IMR-90 (cell line): ENCODE measurements at regions not wholly inside any gene's neighbourhood (a gene's known extent, or its start where the extent isn't known, plus 50 kb on each side); places are given as distances from the start of the nearest gene placed in this dataset.

Source experiments
- ATAC-seq: fragments of 200-7000 bp; cut with Tn5 transposase; 2 replicates; pipeline ENCODE4 v1.9.1; 2020; ENCODE audit warnings: low read depth, mild to moderate bottlenecking, moderate library complexity
- BruUV-seq: library from RNA; stranded (reverse); fragments of 400-500 nt; replicated peaks from 2 replicates; lab custom pipeline; 2021; lab: Mats Ljungman, UMichigan
- CTCF ChIA-PET: fragments of 300-600 bp; formaldehyde crosslinking; extraction: SDS; loops from one replicate; lab custom pipeline; 2021; ENCODE audit warnings: antibody characterized with exemption; lab: Yijun Ruan, JAX
- POLR2A ChIA-PET: fragments of 300-600 bp; sonication (Branson Sonifier 250); formaldehyde crosslinking; loops from one replicate; lab custom pipeline; 2022; ENCODE audit warnings: antibody characterized with exemption; ENCODE audit not compliant: unreplicated experiment; lab: Charles Lee
- DNase-seq: peaks from one replicate; pipeline ENCODE4 v3.0.0; 2013
- H2AFZ ChIP-seq: replicated peaks from 2 replicates; pipeline ENCODE3; 2013; ENCODE audit warnings: low read length, mild to moderate bottlenecking; ENCODE audit not compliant: poor library complexity
- H2AK5ac ChIP-seq: 2 replicates; pipeline ENCODE4 v1.6.1; 2013; ENCODE audit warnings: low read depth, low read length, inconsistent platforms
- H2AK9ac ChIP-seq: replicated peaks from 2 replicates; pipeline ENCODE3; 2013; ENCODE audit warnings: mild to moderate bottlenecking, low read depth, low read length, moderate library complexity; ENCODE audit not compliant: poor library complexity
- H2BK120ac ChIP-seq: 2 replicates; pipeline ENCODE4 v1.6.1; 2013; ENCODE audit warnings: low read depth, low read length, inconsistent platforms
- H2BK15ac ChIP-seq: 3 replicates; pipeline ENCODE4 v1.6.1; 2013; ENCODE audit warnings: low read depth, low read length, inconsistent platforms
- H2BK20ac ChIP-seq: 2 replicates; pipeline ENCODE4 v1.6.1; 2013; ENCODE audit warnings: low read depth, mild to moderate bottlenecking, inconsistent platforms, low read length, moderate library complexity
- H2BK5ac ChIP-seq: 2 replicates; pipeline ENCODE4 v1.6.1; 2013; ENCODE audit warnings: mild to moderate bottlenecking, low read depth, low read length, inconsistent platforms; ENCODE audit not compliant: poor library complexity, severe bottlenecking
- H3K14ac ChIP-seq: replicated peaks from 2 replicates; pipeline ENCODE4 v1.6.1; 2013; ENCODE audit warnings: low read depth, low read length, inconsistent platforms
- H3K18ac ChIP-seq: 2 replicates; pipeline ENCODE4 v1.6.1; 2013; ENCODE audit warnings: low read depth, low read length, control low read depth
- H3K23ac ChIP-seq: 2 replicates; pipeline ENCODE4 v1.6.1; 2013; ENCODE audit warnings: low read depth, low read length, inconsistent platforms
- H3K27ac ChIP-seq: 2 replicates; pipeline ENCODE4 v1.5.1; 2013; ENCODE audit warnings: mild to moderate bottlenecking, control low read depth, low read length; ENCODE audit not compliant: insufficient read depth
- H3K27me3 ChIP-seq: 2 replicates; pipeline ENCODE4 v1.6.1; 2013; ENCODE audit warnings: low read length; ENCODE audit not compliant: control insufficient read depth, insufficient read depth
- H3K36me3 ChIP-seq: 2 replicates; pipeline ENCODE4 v1.6.1; 2013; ENCODE audit warnings: low read length, mixed read lengths; ENCODE audit not compliant: control insufficient read depth, insufficient read depth
- H3K4ac ChIP-seq: 2 replicates; pipeline ENCODE4 v1.6.1; 2013; ENCODE audit warnings: low read depth, low read length, inconsistent platforms
- H3K4me1 ChIP-seq: 2 replicates; pipeline ENCODE4 v1.6.1; 2013; ENCODE audit warnings: low read length, mixed read lengths; ENCODE audit not compliant: control insufficient read depth, insufficient read depth
- H3K4me2 ChIP-seq: 2 replicates; pipeline ENCODE4 v1.6.1; 2013; ENCODE audit warnings: low read depth, mild to moderate bottlenecking, control low read depth, low read length, moderate library complexity
- H3K4me3 ChIP-seq: 2 replicates; pipeline ENCODE4 v1.5.1; 2013; ENCODE audit warnings: low read depth, mild to moderate bottlenecking, control low read depth, low read length, moderate library complexity; ENCODE audit not compliant: insufficient read depth
- H3K56ac ChIP-seq: 2 replicates; pipeline ENCODE4 v1.6.1; 2013; ENCODE audit warnings: low read length, inconsistent platforms; ENCODE audit not compliant: insufficient read depth; ENCODE audit errors: extremely low read depth
- H3K79me1 ChIP-seq, 2 experiments: 2 replicates each; pipeline ENCODE4 v1.6.1; 2013; ENCODE audit warnings: low read length in 2 of 2, inconsistent platforms in 1 of 2, low read depth in 1 of 2
- H3K9ac ChIP-seq: 2 replicates; pipeline ENCODE4 v1.6.1; 2013; ENCODE audit warnings: low read depth, low read length, control low read depth
- H3K9me1 ChIP-seq: 2 replicates; pipeline ENCODE4 v1.6.1; 2013; ENCODE audit warnings: low read length, inconsistent platforms; ENCODE audit not compliant: insufficient read depth
- H3K9me3 ChIP-seq: 2 replicates; pipeline ENCODE4 v1.6.1; 2013; ENCODE audit warnings: low read length; ENCODE audit not compliant: control insufficient read depth, insufficient read depth
- H4K20me1 ChIP-seq: 2 replicates; pipeline ENCODE4 v1.6.1; 2013; ENCODE audit warnings: low read length, inconsistent platforms; ENCODE audit not compliant: insufficient read depth
- H4K5ac ChIP-seq: 2 replicates; pipeline ENCODE4 v1.6.1; 2013; ENCODE audit warnings: mild to moderate bottlenecking, low read depth, low read length, control low read depth
- H4K8ac ChIP-seq, 2 experiments: 2 replicates each; pipeline ENCODE4 v1.6.1; 2013; ENCODE audit warnings: low read depth in 2 of 2, low read length in 2 of 2, control low read depth in 1 of 2, inconsistent platforms in 1 of 2
- H4K91ac ChIP-seq: 2 replicates; pipeline ENCODE4 v1.6.1; 2013; ENCODE audit warnings: low read depth, low read length, inconsistent platforms; ENCODE audit not compliant: insufficient read depth
- CHD1 ChIP-seq: IDR thresholded peaks from 2 replicates; pipeline ENCODE4 v1.6.1; 2012; ENCODE audit warnings: low read depth, low read length, improper control_type of control experiment
- POLR2A ChIP-seq: IDR thresholded peaks from 2 replicates; pipeline ENCODE4 v1.6.1; 2012; ENCODE audit warnings: mild to moderate bottlenecking, low read depth, low read length
- RFX5 ChIP-seq: IDR thresholded peaks from 2 replicates; pipeline ENCODE4 v1.8.0; 2012; ENCODE audit warnings: low read depth, mild to moderate bottlenecking, low read length, moderate library complexity
- WGBS, 2 experiments: methylation state at CpG; one replicate each; pipeline versions ENCODE4 v1.1.5 to v1.1.7; 2013; ENCODE audit warnings: missing lambda C conversion rate in 2 of 2; ENCODE audit not compliant: insufficient read length in 1 of 2; ENCODE audit errors: extremely low coverage in 2 of 2; 5-methylcytosine and 5-hydroxymethylcytosine counted together
- dilution Hi-C: fragments of 300-500 bp; cut with HindIII; formaldehyde crosslinking; loops from one replicate; pipeline ENCODE4 v1.14.3; 2018; ENCODE audit warnings: low sequenced_read_pairs; ENCODE audit not compliant: unreplicated experiment
- in situ Hi-C: fragments of 300-500 bp; cut with MboI; formaldehyde crosslinking; loops from 3 replicates; pipeline ENCODE4 v1.14.3; 2019; ENCODE audit warnings: low sequenced_read_pairs, inconsistent platforms, mixed read lengths
- intact Hi-C: fragments of 100-400 bp; cut with micrococcal nuclease; formaldehyde crosslinking; loops from 2 replicates; pipeline ENCODE4 v1.10.0; 2022

GRCh38 chr15:31537770-31538592 lies 211.3 kb downstream of the KLF13 start:
- Histone ChIP-seq H3K9ac (no peak overlapping the region), H3K9me1 (no peaks in the 10 kb centered on the region), H3K9me3 (no peaks in the 10 kb centered on the region), H4K5ac (no peak overlapping the region), H4K8ac (no peak overlapping the region), H3K14ac (no peak overlapping the region), H3K4me1 (no peaks in the 10 kb centered on the region), H2BK120ac (no peak overlapping the region), H3K79me1 (no peaks in the 10 kb centered on the region), H4K91ac (no peak overlapping the region), H3K4me2 (no peak overlapping the region), H2AK5ac (no peak overlapping the region), H4K20me1 (no peaks in the 10 kb centered on the region), H3K4me3 (no peak overlapping the region), H3K23ac (no peak overlapping the region), H2BK15ac (no peak overlapping the region), H3K27me3 (peaks cover 9% of the 10 kb centered on the region), H3K56ac (no peak overlapping the region), H2BK20ac (no peak overlapping the region), H3K36me3 (no peaks in the 10 kb centered on the region), H2AFZ (no peak overlapping the region), H3K18ac (no peak overlapping the region), H3K27ac (no peak overlapping the region), H3K4ac (no peak overlapping the region), H2AK9ac (peak overlapping the region; percentile 13), H2BK5ac (no peak overlapping the region)
- WGBS, 2 experiments = 73% methylated on average over 6 of the region's 14 CpGs; no CpG with 5 or more reads in 1 of the 2 experiments
- ATAC-seq = no peak
- dilution Hi-C loops = no loop called here
- no peak for TF ChIP-seq CHD1
- no peak for TF ChIP-seq POLR2A
- TF ChIP-seq RFX5 = no peak
- ChIA-PET CTCF (interaction anchor here (0.6 kb wide), 1 partner anchor 18 kb away, joined by 3 read pairs; no protein-coding TSS in a partner anchor), POLR2A (no interaction called here)
- DNase-seq = no peak
- in situ Hi-C loops = no loop called here
- no TSS peak for BruUV-seq
- intact Hi-C loops = no loop called here
